HT-29 (cell line): ENCODE measurements at regions not wholly inside any gene's neighbourhood (a gene's known extent, or its start where the extent isn't known, plus 50 kb on each side); places are given as distances from the start of the nearest gene placed in this dataset.
A peak's percentile ranks its signal among the peaks of the same experiment; 100 is the strongest.

Experiments
- DNase-seq: peaks from one replicate; pipeline ENCODE4 v3.0.0-alpha.2; 2015; ENCODE audit warnings: low spot score

GRCh38 chr1:56394298-56394697 is 185.1 kb downstream of the PLPP3 start:
- DNase-seq, result no peak

- no peak for DNase-seq
Measured at GRCh38 chr1:56390934-56391731, 188.2 kb downstream of the PLPP3 start.

- peak; percentile 62 for DNase-seq
Measured at GRCh38 chr1:56390232-56390867, 189.0 kb downstream of the PLPP3 start.

GRCh38 chr1:56389813-56390212 is 189.6 kb downstream of the PLPP3 start:
- peak; percentile 68 for DNase-seq

- DNase-seq, result no peak
Measured at GRCh38 chr1:56387071-56387740, 192.2 kb downstream of the PLPP3 start.

GRCh38 chr1:56385314-56385713 is 194.0 kb downstream of the PLPP3 start:
- no peak for DNase-seq

GRCh38 chr1:56382929-56383328 is 196.4 kb downstream of the PLPP3 start:
- DNase-seq, result no peak

- no peak for DNase-seq
Measured at GRCh38 chr1:56380531-56380930, 198.8 kb downstream of the PLPP3 start.

GRCh38 chr1:56378341-56379070 is 200.9 kb downstream of the PLPP3 start:
- DNase-seq, result no peak

- no peak for DNase-seq
Measured at GRCh38 chr1:56377431-56377830, 201.9 kb downstream of the PLPP3 start.

- DNase-seq, result no peak
Measured at GRCh38 chr1:56376188-56376984, 203.0 kb downstream of the PLPP3 start.

- DNase-seq, result no peak
Measured at GRCh38 chr1:56375326-56375804, 204.0 kb downstream of the PLPP3 start.

- DNase-seq, result no peak
Measured at GRCh38 chr1:56374026-56374974, 205.1 kb downstream of the PLPP3 start.

GRCh38 chr1:56370513-56370912 is 208.8 kb downstream of the PLPP3 start:
- DNase-seq, result no peak

GRCh38 chr1:56363007-56363770 is 216.2 kb downstream of the PLPP3 start:
- DNase-seq, result no peak

GRCh38 chr1:56360021-56360420 is 219.3 kb downstream of the PLPP3 start:
- DNase-seq, result no peak

- no peak for DNase-seq
Measured at GRCh38 chr1:56359056-56359455, 220.3 kb downstream of the PLPP3 start.

- no peak for DNase-seq
Measured at GRCh38 chr1:56357927-56358690, 221.3 kb downstream of the PLPP3 start.
